ENCODE measurements at regions not wholly inside any gene's neighbourhood (a gene's known extent, or its start where the extent isn't known, plus 50 kb on each side); places are given as distances from the start of the nearest gene placed in this dataset.

GRCh38 chr4:156609421-156609820, 362.2 kb downstream of the PDGFC start:
- DNase-seq (ENCODE audit: extremely low spot score): no peak
- TF ChIP-seq CTCF (IDR thresholded peaks at IDR 0.05; ENCODE audit: control extremely low read depth, extremely low read depth, low read depth, missing control alignments): no peak
- ChIA-PET POLR2A (no interaction called here), CTCF (no interaction called here)

GRCh38 chr4:156608651-156609050, 362.9 kb downstream of the PDGFC start:
- TF ChIP-seq CTCF (IDR thresholded peaks at IDR 0.05; ENCODE audit: control extremely low read depth, extremely low read depth, low read depth, missing control alignments): no peak
- DNase-seq (ENCODE audit: extremely low spot score): no peak
- ChIA-PET POLR2A (no interaction called here), CTCF (no interaction called here)

- POLR2A ChIA-PET: no interaction called here
- CTCF ChIA-PET: no interaction called here
- DNase-seq (ENCODE audit: extremely low spot score): no peak
Observed at GRCh38 chr4:156607478-156607857, 364.1 kb downstream of the PDGFC start.

GRCh38 chr4:156606554-156607477, 364.8 kb downstream of the PDGFC start:
- no peak for DNase-seq (ENCODE audit: extremely low spot score)

More at GRCh38 chr4:156607478-156607857, 364.1 kb downstream of the PDGFC start:
- no peak for TF ChIP-seq CTCF (IDR thresholded peaks at IDR 0.05; ENCODE audit: control extremely low read depth, extremely low read depth, low read depth, missing control alignments)

GRCh38 chr4:156598138-156598681, 373.4 kb downstream of the PDGFC start:
- CTCF ChIA-PET: interaction anchor here (1.0 kb wide), 1 partner anchor 371 kb away, joined by 3 read pairs; no protein-coding TSS in a partner anchor
- no peak for TF ChIP-seq CTCF (IDR thresholded peaks at IDR 0.05; ENCODE audit: control extremely low read depth, extremely low read depth, low read depth, missing control alignments)
- no peak for DNase-seq (ENCODE audit: extremely low spot score)
- POLR2A ChIA-PET: no interaction called here

More at GRCh38 chr4:156606554-156607477, 364.8 kb downstream of the PDGFC start:
- ChIA-PET CTCF (no interaction called here), POLR2A (no interaction called here)
- TF ChIP-seq CTCF (IDR thresholded peaks at IDR 0.05; ENCODE audit: control extremely low read depth, extremely low read depth, low read depth, missing control alignments): no peak

GRCh38 chr4:156596706-156597329, 374.8 kb downstream of the PDGFC start:
- no peak for DNase-seq (ENCODE audit: extremely low spot score)
- TF ChIP-seq CTCF (IDR thresholded peaks at IDR 0.05; ENCODE audit: control extremely low read depth, extremely low read depth, low read depth, missing control alignments): no peak
- POLR2A ChIA-PET: no interaction called here
- CTCF ChIA-PET: no interaction called here
